GM18508 (cell line): ENCODE measurements at regions not wholly inside any gene's neighbourhood (a gene's known extent, or its start where the extent isn't known, plus 50 kb on each side); places are given as distances from the start of the nearest gene placed in this dataset.
"Not testable (repeated sequence)": the region's sequence is repeated elsewhere in the genome, so short reads cannot be mapped to it uniquely, and the experiment has no call there.

ENCODE experiments used
- ATAC-seq: cut with Tn5 transposase; IDR thresholded peaks from one replicate; pipeline ENCODE4 v1.9.1; 2021; ENCODE audit warnings: moderate number of reproducible peaks; ENCODE audit not compliant: insufficient read depth, unreplicated experiment

- ATAC-seq: no peak
Measured at GRCh38 chr2:184993746-184994145, 395.4 kb downstream of the ZNF804A start.

DNA sequence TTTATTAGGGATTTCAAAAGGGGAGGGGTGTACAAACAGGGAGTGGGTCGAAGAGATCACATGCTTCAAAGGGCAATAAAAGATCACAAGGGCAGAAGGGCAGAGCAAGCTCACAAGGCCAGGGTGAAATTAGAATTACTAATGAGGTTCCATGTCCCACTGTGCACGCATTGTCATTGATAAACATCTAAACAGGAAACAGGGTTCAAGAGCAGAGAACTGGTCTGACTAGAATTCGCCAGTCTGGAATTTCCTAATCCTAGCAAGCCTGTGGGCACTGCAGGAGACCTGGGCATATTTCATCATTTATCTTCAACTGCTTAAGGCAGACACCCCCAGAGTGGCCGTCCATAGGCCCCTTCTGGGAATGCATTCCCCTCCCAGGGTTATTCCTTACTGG lies 408.2 kb downstream of the ZNF804A start:
- no peak for ATAC-seq

GRCh38 chr2:185012643-185013042 lies 414.3 kb downstream of the ZNF804A start:
- ATAC-seq: no peak

- ATAC-seq: no peak
Measured at GRCh38 chr2:185014076-185014475, 415.7 kb downstream of the ZNF804A start.

DNA sequence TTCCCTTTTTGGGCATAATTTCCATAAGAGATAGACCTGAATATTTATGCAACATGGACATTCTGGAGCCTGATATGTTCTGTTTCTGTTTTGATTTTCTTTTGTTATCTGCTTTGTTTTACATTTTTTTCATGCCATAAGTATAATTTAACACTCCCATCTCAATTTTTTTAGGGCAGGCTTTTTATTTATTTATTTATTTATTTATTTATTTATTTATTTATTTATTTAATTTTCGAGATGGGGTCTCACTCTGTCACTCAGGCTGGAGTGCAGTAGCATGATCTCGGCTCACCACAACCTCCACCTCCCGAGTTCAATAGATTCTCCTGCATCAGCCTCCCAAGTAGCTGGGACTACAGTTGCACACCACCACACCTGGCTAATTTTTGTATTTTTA lies 427.6 kb downstream of the ZNF804A start:
- not testable (repeated sequence) for ATAC-seq

DNA sequence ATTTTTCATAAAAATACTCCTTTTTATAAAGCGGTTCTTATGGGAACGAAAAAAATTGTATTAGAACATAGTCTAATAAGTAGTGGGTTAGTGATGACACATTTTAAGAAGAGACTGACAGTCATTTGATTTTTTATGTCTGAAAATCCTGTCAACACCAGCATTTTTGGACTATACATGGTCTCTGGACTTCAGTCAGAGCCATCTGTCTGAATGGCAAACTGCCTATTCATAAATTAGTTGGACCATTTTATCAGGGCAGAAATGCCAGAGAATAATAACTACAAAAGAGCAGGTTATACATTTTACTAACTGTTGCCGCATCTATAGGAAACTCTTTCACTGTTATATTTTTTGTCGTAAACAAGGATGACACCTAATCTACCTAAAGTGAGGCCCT lies 437.6 kb downstream of the ZNF804A start:
- ATAC-seq: no peak

DNA sequence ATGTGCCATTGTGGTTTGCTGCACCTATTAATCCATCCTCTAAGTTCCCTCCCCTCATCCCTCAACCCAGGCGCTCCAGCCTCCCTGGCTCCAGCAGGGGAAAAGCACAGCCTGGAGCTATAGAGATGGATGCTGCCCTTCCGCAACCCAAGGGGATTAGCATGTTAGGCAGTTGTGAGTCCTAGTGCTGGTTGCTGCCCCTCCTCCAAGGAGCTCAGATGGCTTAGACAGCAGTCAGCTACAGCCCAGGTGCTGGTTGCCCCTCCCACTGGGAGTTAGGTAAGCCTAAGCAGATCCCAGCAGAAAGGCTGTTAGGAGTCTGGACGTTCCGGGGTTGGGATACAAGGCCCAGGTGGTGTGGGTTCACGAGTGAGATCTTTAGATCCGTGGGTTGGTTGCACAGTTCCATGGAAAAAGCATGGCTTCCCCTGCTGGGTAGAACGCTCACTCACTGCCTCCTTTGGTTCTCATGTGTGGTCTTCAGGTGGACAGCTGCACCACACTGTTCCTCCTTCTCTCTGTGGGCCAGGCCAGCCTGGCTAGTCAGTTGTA lies 446.1 kb downstream of the ZNF804A start:
- no peak for ATAC-seq

DNA sequence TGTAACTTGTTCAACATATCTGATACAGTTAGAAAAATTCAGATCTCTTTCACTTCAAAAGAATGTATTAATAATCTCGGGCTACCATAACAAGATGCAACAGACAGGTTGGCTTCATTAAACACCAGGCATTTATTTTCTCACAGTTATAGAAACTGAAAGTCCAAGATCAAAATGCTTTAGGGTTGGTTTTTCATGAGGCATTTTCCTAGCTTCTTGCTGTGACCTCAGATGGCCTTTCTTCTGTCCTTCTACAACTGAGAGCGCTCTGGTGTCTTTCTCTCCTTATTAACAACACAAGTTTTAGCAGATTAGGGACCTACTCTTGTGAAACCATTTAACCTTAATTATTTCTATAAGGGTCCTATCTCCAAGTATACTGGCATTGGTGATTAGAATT lies 452.5 kb downstream of the ZNF804A start:
- ATAC-seq: no peak

GRCh38 chr2:185063761-185064160 lies 465.4 kb downstream of the ZNF804A start:
- no peak for ATAC-seq

- ATAC-seq: no peak
Measured at GRCh38 chr2:185066128-185066527, 467.8 kb downstream of the ZNF804A start.

DNA sequence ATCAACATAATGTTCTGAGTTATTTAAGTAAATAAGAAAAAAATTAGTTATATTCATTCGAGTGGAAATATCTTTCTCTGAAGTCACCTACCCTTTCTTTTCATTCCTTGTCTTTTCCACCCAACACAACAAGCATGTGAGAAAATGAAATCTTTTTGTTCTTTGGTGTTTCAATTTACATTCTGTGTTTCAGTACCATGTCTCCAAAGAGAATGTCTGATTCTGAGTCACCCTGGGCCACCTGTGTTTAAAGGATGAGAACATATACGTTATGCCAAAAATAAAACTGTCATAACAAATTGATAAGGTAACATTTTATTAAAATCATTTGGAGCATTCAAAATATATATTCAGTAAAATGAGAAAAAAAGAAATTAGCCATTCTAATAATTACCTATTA lies 470.8 kb downstream of the ZNF804A start:
- no peak for ATAC-seq

GRCh38 chr2:185074156-185074555 lies 475.8 kb downstream of the ZNF804A start:
- no peak for ATAC-seq

DNA sequence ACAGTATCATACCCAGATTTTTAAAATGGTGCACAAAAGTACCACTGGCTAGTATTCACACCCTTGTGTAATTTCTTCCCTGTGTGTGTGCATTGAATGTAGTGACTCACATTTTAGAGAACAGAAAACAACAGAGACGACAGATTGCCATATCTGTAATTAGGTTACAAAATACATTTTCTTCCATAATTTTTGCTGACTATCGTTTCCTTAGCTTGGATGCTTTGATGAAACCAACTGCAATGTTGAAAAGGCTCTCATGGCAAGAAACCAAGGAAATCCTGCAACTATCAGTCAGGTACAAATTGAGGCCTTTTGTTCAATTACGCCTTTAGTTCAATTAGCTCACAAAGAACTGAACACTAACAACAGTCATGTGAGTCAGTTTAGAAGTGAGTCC lies 484.4 kb downstream of the ZNF804A start:
- no peak for ATAC-seq

GRCh38 chr2:185108588-185108987 lies 510.3 kb downstream of the ZNF804A start:
- no peak for ATAC-seq

- ATAC-seq: no peak
Measured at GRCh38 chr2:185127412-185127811, 529.1 kb downstream of the ZNF804A start.

- no peak for ATAC-seq
Measured at GRCh38 chr2:185128346-185128745, 530.0 kb downstream of the ZNF804A start.

- ATAC-seq: no peak
Measured at GRCh38 chr2:185128996-185129395, 530.7 kb downstream of the ZNF804A start.

- ATAC-seq: no peak
Measured at GRCh38 chr2:185130685-185131084, 532.4 kb downstream of the ZNF804A start.

- no peak for ATAC-seq
Measured at GRCh38 chr2:185132501-185133041, 534.2 kb downstream of the ZNF804A start.

GRCh38 chr2:185137700-185138099 lies 539.4 kb downstream of the ZNF804A start:
- ATAC-seq: no peak

- no peak for ATAC-seq
Measured at GRCh38 chr2:185142677-185143076, 544.3 kb downstream of the ZNF804A start.

- ATAC-seq: no peak
Measured at GRCh38 chr2:185144159-185144919, 546.0 kb downstream of the ZNF804A start.
